Astrocyte (in vitro differentiated cells and primary cell): ENCODE measurements at regions not wholly inside any gene's neighbourhood (a gene's known extent, or its start where the extent isn't known, plus 50 kb on each side); places are given as distances from the start of the nearest gene placed in this dataset.
"Not testable (repeated sequence)": the region's sequence is repeated elsewhere in the genome, so short reads cannot be mapped to it uniquely, and the experiment has no call there.

Experiments
- DNase-seq: peaks from one replicate; pipeline ENCODE4 v3.0.0-alpha.2; 2010; ENCODE audit warnings: low read depth
- FAIRE-seq: peaks from 2 replicates; lab custom pipeline; 2011; peaks lifted over from hg19 to GRCh38; lab: Jason Lieb, UNC
- H2AFZ ChIP-seq: 2 replicates; pipeline ENCODE4 v1.6.0; 2012; ENCODE audit warnings: low read depth, low read length, inconsistent platforms
- H3K27ac ChIP-seq: 2 replicates; pipeline ENCODE4 v1.5.1; 2011; ENCODE audit warnings: low read depth, low read length, inconsistent platforms
- H3K27me3 ChIP-seq: 2 replicates; pipeline ENCODE4 v1.6.0; 2011; ENCODE audit warnings: low read length, inconsistent platforms; ENCODE audit not compliant: insufficient read depth
- H3K36me3 ChIP-seq: 2 replicates; pipeline ENCODE4 v1.5.1; 2011; ENCODE audit warnings: low read length, inconsistent platforms; ENCODE audit not compliant: insufficient read depth
- H3K4me1 ChIP-seq: 2 replicates; pipeline ENCODE4 v1.5.1; 2011; ENCODE audit warnings: low read length, inconsistent platforms; ENCODE audit not compliant: insufficient read depth
- H3K4me2 ChIP-seq: 2 replicates; pipeline ENCODE4 v1.6.0; 2012; ENCODE audit warnings: low read length, inconsistent platforms
- H3K4me3 ChIP-seq: 2 replicates; pipeline ENCODE4 v1.5.1; 2011; ENCODE audit warnings: low read depth, mild to moderate bottlenecking, low read length, inconsistent platforms; ENCODE audit not compliant: insufficient read depth
- H3K79me2 ChIP-seq: 2 replicates; pipeline ENCODE4 v1.6.0; 2012; ENCODE audit warnings: mild to moderate bottlenecking, low read length, inconsistent platforms; ENCODE audit not compliant: insufficient read depth
- H3K9ac ChIP-seq: 2 replicates; pipeline ENCODE4 v1.6.0; 2012; ENCODE audit warnings: mild to moderate bottlenecking, low read length, inconsistent platforms
- H3K9me3 ChIP-seq: 2 replicates; pipeline ENCODE4 v1.5.1; 2012; ENCODE audit warnings: low read depth, mild to moderate bottlenecking, low read length, inconsistent platforms; ENCODE audit not compliant: insufficient read depth
- H4K20me1 ChIP-seq: 2 replicates; pipeline ENCODE4 v1.6.0; 2012; ENCODE audit warnings: low read length, inconsistent platforms; ENCODE audit not compliant: insufficient read depth
- H3K27ac Mint-ChIP-seq: one replicate; pipeline ENCODE4 v1.8.0; 2021; ENCODE audit warnings: mild to moderate bottlenecking, mixed read lengths; ENCODE audit not compliant: unreplicated experiment
- H3K27me3 Mint-ChIP-seq: one replicate; pipeline ENCODE4 v1.8.0; 2021; ENCODE audit warnings: low read depth, mixed read lengths; ENCODE audit not compliant: unreplicated experiment
- H3K36me3 Mint-ChIP-seq: one replicate; pipeline ENCODE4 v1.8.0; 2021; ENCODE audit warnings: low read depth, mixed read lengths; ENCODE audit not compliant: unreplicated experiment
- H3K4me1 Mint-ChIP-seq: one replicate; pipeline ENCODE4 v1.8.0; 2021; ENCODE audit warnings: low read depth, mixed read lengths; ENCODE audit not compliant: unreplicated experiment
- H3K4me3 Mint-ChIP-seq: one replicate; pipeline ENCODE4 v1.8.0; 2021; ENCODE audit warnings: mild to moderate bottlenecking, moderate library complexity, mixed read lengths; ENCODE audit not compliant: unreplicated experiment
- H3K9me3 Mint-ChIP-seq: one replicate; pipeline ENCODE4 v1.8.0; 2021; ENCODE audit warnings: mild to moderate bottlenecking, mixed read lengths; ENCODE audit not compliant: unreplicated experiment
- CTCF ChIP-seq: IDR thresholded peaks from 2 replicates; pipeline ENCODE4 v1.5.1; 2011; ENCODE audit warnings: low read depth, mild to moderate bottlenecking, inconsistent platforms, low read length, moderate library complexity; ENCODE audit not compliant: insufficient read depth
- EZH2 ChIP-seq: IDR thresholded peaks from 2 replicates; pipeline ENCODE4 v1.6.1; 2012; ENCODE audit warnings: mild to moderate bottlenecking, low read length, inconsistent platforms; ENCODE audit not compliant: insufficient read depth

- no peak for FAIRE-seq
- Mint-ChIP-seq H3K4me1 (no peaks in the 10 kb centered on the region), H3K36me3 (no peaks in the 10 kb centered on the region), H3K27ac (no peak overlapping the region), H3K27me3 (peaks cover 58% of the 10 kb centered on the region), H3K4me3 (no peak overlapping the region), H3K9me3 (no peaks in the 10 kb centered on the region)
- Histone ChIP-seq H3K9ac (no peak overlapping the region), H3K27me3 (no peaks in the 10 kb centered on the region), H3K27ac (no peak overlapping the region), H3K9me3 (peaks cover 4% of the 10 kb centered on the region), H3K4me2 (no peak overlapping the region), H3K36me3 (no peaks in the 10 kb centered on the region), H3K4me3 (no peak overlapping the region), H2AFZ (no peak overlapping the region), H3K4me1 (no peaks in the 10 kb centered on the region), H4K20me1 (no peaks in the 10 kb centered on the region), H3K79me2 (no peaks in the 10 kb centered on the region)
- TF ChIP-seq CTCF (no peak), EZH2 (no peak)
- DNase-seq: no peak
These were observed 173.9 kb upstream of the PPP1R26 start for GRCh38 chr9:135305546-135306180.

- Histone ChIP-seq H4K20me1 (no peaks in the 10 kb centered on the region), H3K4me3 (no peak overlapping the region), H3K36me3 (no peaks in the 10 kb centered on the region), H2AFZ (no peak overlapping the region), H3K27me3 (no peaks in the 10 kb centered on the region), H3K27ac (no peak overlapping the region), H3K9ac (no peak overlapping the region), H3K4me1 (no peaks in the 10 kb centered on the region), H3K9me3 (peaks cover 4% of the 10 kb centered on the region), H3K79me2 (no peaks in the 10 kb centered on the region), H3K4me2 (no peak overlapping the region)
- no peaks in the 10 kb centered on the region for H3K9me3 Mint-ChIP-seq
- H3K27ac Mint-ChIP-seq: no peak overlapping the region
- DNase-seq: no peak
- no peak overlapping the region for H3K4me3 Mint-ChIP-seq
- no peaks in the 10 kb centered on the region for H3K4me1 Mint-ChIP-seq
- TF ChIP-seq EZH2 (no peak), CTCF (no peak)
- peaks cover 50% of the 10 kb centered on the region for H3K27me3 Mint-ChIP-seq
- FAIRE-seq: no peak
- no peaks in the 10 kb centered on the region for H3K36me3 Mint-ChIP-seq
These were observed 172.9 kb upstream of the PPP1R26 start for GRCh38 chr9:135306699-135307098.

GRCh38 chr9:135307300-135307699 is 172.3 kb upstream of the PPP1R26 start:
- Histone ChIP-seq H3K36me3 (no peaks in the 10 kb centered on the region), H2AFZ (no peak overlapping the region), H3K9me3 (peaks cover 4% of the 10 kb centered on the region), H3K27me3 (no peaks in the 10 kb centered on the region), H3K4me3 (no peak overlapping the region), H3K4me2 (no peak overlapping the region), H3K79me2 (no peaks in the 10 kb centered on the region), H4K20me1 (no peaks in the 10 kb centered on the region), H3K9ac (no peak overlapping the region), H3K4me1 (no peaks in the 10 kb centered on the region), H3K27ac (no peak overlapping the region)
- TF ChIP-seq CTCF (no peak), EZH2 (no peak)
- Mint-ChIP-seq H3K9me3 (peaks cover 4% of the 10 kb centered on the region), H3K4me3 (no peak overlapping the region), H3K27ac (no peak overlapping the region), H3K27me3 (peaks cover 49% of the 10 kb centered on the region), H3K4me1 (no peaks in the 10 kb centered on the region), H3K36me3 (no peaks in the 10 kb centered on the region)
- DNase-seq (no peak), FAIRE-seq (no peak)

- not testable (repeated sequence) for H2AFZ ChIP-seq, H3K9me3 Mint-ChIP-seq, H3K4me1 ChIP-seq, H4K20me1 ChIP-seq, H3K79me2 ChIP-seq, H3K27ac ChIP-seq, H3K4me3 Mint-ChIP-seq, H3K36me3 ChIP-seq, DNase-seq, H3K4me2 ChIP-seq, H3K4me3 ChIP-seq, H3K27me3 ChIP-seq, H3K9ac ChIP-seq, H3K4me1 Mint-ChIP-seq, FAIRE-seq, H3K36me3 Mint-ChIP-seq, H3K9me3 ChIP-seq, H3K27ac Mint-ChIP-seq
- H3K27me3 Mint-ChIP-seq: peaks cover 45% of the 10 kb centered on the region
These were observed 171.7 kb upstream of the PPP1R26 start for GRCh38 chr9:135307919-135308318.
